K562 (cell line): ENCODE measurements at regions not wholly inside any gene's neighbourhood (a gene's known extent, or its start where the extent isn't known, plus 50 kb on each side); places are given as distances from the start of the nearest gene placed in this dataset.

Experiments
- ATF1 ChIP-seq, 2 experiments: fragments of 450-650 bp in 1 of 2; IDR thresholded peaks; 2 replicates each; pipeline ENCODE4 v1.6.1; 2016; ENCODE audit warnings: missing compliant biosample characterization in 1 of 2, missing genetic modification characterization in 1 of 2
- ATF6 ChIP-seq: sonication (generic); formaldehyde crosslinking; IDR thresholded peaks from 2 replicates; pipeline ENCODE4 v1.4.0; 2020; ENCODE audit warnings: mild to moderate bottlenecking, missing genetic modification reagents
- CC2D1A ChIP-seq: fragments of 450-650 bp; IDR thresholded peaks from 2 replicates; pipeline ENCODE4 v1.6.1; 2017; ENCODE audit warnings: mild to moderate bottlenecking
- CXXC5 ChIP-seq: fragments of 250-450 bp; sonication (Bioruptor Pico); IDR thresholded peaks from 2 replicates; pipeline ENCODE4 v1.8.0; 2022; ENCODE audit warnings: inconsistent platforms, mild to moderate bottlenecking, moderate library complexity
- DPF2 ChIP-seq: fragments of 450-650 bp; IDR thresholded peaks from 2 replicates; pipeline ENCODE4 v1.6.1; 2016
- ESRRB ChIP-seq: fragments of 250-450 bp; sonication (Bioruptor Pico); IDR thresholded peaks from 2 replicates; pipeline ENCODE4 v1.5.0; 2020; ENCODE audit warnings: mild to moderate bottlenecking, moderate library complexity, borderline replicate concordance
- GTF2B ChIP-seq: IDR thresholded peaks from 2 replicates; pipeline ENCODE4 v1.6.1; 2011; ENCODE audit not compliant: insufficient read length; ENCODE audit errors: extremely low read depth
- IRF1 ChIP-seq: sonication (generic); formaldehyde crosslinking; IDR thresholded peaks from 2 replicates; pipeline ENCODE4 v1.8.0; 2022; ENCODE audit warnings: missing genetic modification reagents, mild to moderate bottlenecking, borderline replicate concordance
- LCOR ChIP-seq: sonication (generic); formaldehyde crosslinking; IDR thresholded peaks from 2 replicates; pipeline ENCODE4 v1.8.0; 2022; ENCODE audit warnings: mild to moderate bottlenecking, missing genetic modification reagents
- MAFK ChIP-seq: IDR thresholded peaks from 2 replicates; pipeline ENCODE4 v1.6.1; 2011; ENCODE audit warnings: low read length, improper control_type of control experiment
- PCBP1 ChIP-seq: fragments of 200-400 bp; formaldehyde crosslinking; IDR thresholded peaks from 2 replicates; pipeline ENCODE4 v1.6.1; 2018; ENCODE audit warnings: mild to moderate bottlenecking, low read depth, low read length; ENCODE audit not compliant: poor library complexity, severe bottlenecking
- PPARD ChIP-seq: fragments of 250-450 bp; sonication (Bioruptor Pico); IDR thresholded peaks from 2 replicates; pipeline ENCODE4 v1.8.0; 2022; ENCODE audit warnings: inconsistent platforms, mild to moderate bottlenecking, moderate library complexity
- PYGO2 ChIP-seq: fragments of 450-650 bp; IDR thresholded peaks from 2 replicates; pipeline ENCODE4 v1.6.1; 2016; ENCODE audit warnings: mild to moderate bottlenecking, missing genetic modification characterization, moderate library complexity, missing compliant biosample characterization
- THRA ChIP-seq: fragments of 450-650 bp; IDR thresholded peaks from 2 replicates; pipeline ENCODE4 v1.6.1; 2017; ENCODE audit warnings: mild to moderate bottlenecking, moderate library complexity
- ZBTB17 ChIP-seq: fragments of 450-650 bp; formaldehyde crosslinking; IDR thresholded peaks from 2 replicates; pipeline ENCODE4 v1.4.0; 2020; ENCODE audit warnings: mild to moderate bottlenecking
- ZMIZ1 ChIP-seq, 2 experiments: fragments of 150-350 bp in 1 of 2; IDR thresholded peaks; 2 replicates each; pipeline ENCODE4 v1.6.1; 2012 to 2016; ENCODE audit warnings: low read depth in 2 of 2, low read length in 2 of 2, mild to moderate bottlenecking in 1 of 2, moderate library complexity in 1 of 2
- ZNF121 ChIP-seq: sonication (generic); formaldehyde crosslinking; conservative IDR thresholded peaks from 2 replicates; pipeline ENCODE4 v1.8.0; 2022; ENCODE audit warnings: missing genetic modification reagents
- ZNF124 ChIP-seq: sonication (generic); formaldehyde crosslinking; IDR thresholded peaks from 2 replicates; pipeline ENCODE4 v1.8.1; 2022; ENCODE audit warnings: missing genetic modification reagents
- ZNF134 ChIP-seq: fragments of 250-450 bp; sonication (Bioruptor Pico); conservative IDR thresholded peaks from 2 replicates; pipeline ENCODE4 v1.4.0; 2020
- ZNF140 ChIP-seq: fragments of 250-450 bp; sonication (Bioruptor Pico); IDR thresholded peaks from 2 replicates; pipeline ENCODE4 v1.8.0; 2021; ENCODE audit warnings: moderate library complexity, mild to moderate bottlenecking, inconsistent platforms
- ZNF165 ChIP-seq: fragments of 250-450 bp; sonication (Bioruptor Pico); IDR thresholded peaks from 2 replicates; pipeline ENCODE4 v1.4.0; 2020; ENCODE audit warnings: borderline replicate concordance

GRCh38 chr1:65525266-65526048, 105.0 kb downstream of the LEPR start (continued):
- peak; percentile 79; the same call in 1 of the 2 replicates for TF ChIP-seq ATF6 (CRISPR knock-in tag)
- TF ChIP-seq DPF2: no peak
- TF ChIP-seq MAFK: no peak
- peak; percentile 65 for TF ChIP-seq PCBP1
- TF ChIP-seq IRF1 (CRISPR knock-in tag): no peak
- no peak for TF ChIP-seq ZNF124
- no peak for TF ChIP-seq PYGO2
- no peak for TF ChIP-seq ZMIZ1 (IDR thresholded peaks at IDR 0.05; ENCODE audit: low read depth in 2 of 2, low read length in 2 of 2)
- TF ChIP-seq ATF1 (CRISPR knock-in tag; IDR thresholded peaks at IDR 0.05): no peak
- TF ChIP-seq ATF1 (tag; IDR thresholded peaks at IDR 0.05): no peak
- TF ChIP-seq CXXC5 (CRISPR knock-in tag): peak; percentile 56; the same call in 1 of the 2 replicates
- no peak for TF ChIP-seq GTF2B
- TF ChIP-seq ZNF140: no peak
- TF ChIP-seq THRA: no peak
- TF ChIP-seq ESRRB (CRISPR knock-in tag): no peak
- no peak for TF ChIP-seq ZBTB17 (CRISPR knock-in tag)
- TF ChIP-seq ZNF134 (CRISPR knock-in tag): no peak
- TF ChIP-seq ZNF165 (CRISPR knock-in tag): no peak
- 0 out of 2 replicates have a peak, but pooled peaks have one; percentile 4 for TF ChIP-seq LCOR
- no peak for TF ChIP-seq CC2D1A
- TF ChIP-seq ZNF121 (CRISPR knock-in tag): no peak
- TF ChIP-seq PPARD (CRISPR knock-in tag): no peak
